ENCODE measurements at regions not wholly inside any gene's neighbourhood (a gene's known extent, or its start where the extent isn't known, plus 50 kb on each side); places are given as distances from the start of the nearest gene placed in this dataset.

GRCh38 chr7:131115340-131115739 is 212.3 kb upstream of the MKLN1 start:
- H3K4me3 ChIP-seq (ENCODE audit: low read depth, low read length): no peak overlapping the region
- DNase-seq (ENCODE audit: low read depth, low spot score): no peak
- no peak for TF ChIP-seq CTCF (IDR thresholded peaks at IDR 0.05; ENCODE audit: low read depth, low read length)
- in situ Hi-C loops (cut with HindIII; ENCODE audit: low sequenced_read_pairs): no loop called here

- no peak for DNase-seq (ENCODE audit: low read depth, low spot score)
- TF ChIP-seq CTCF (IDR thresholded peaks at IDR 0.05; ENCODE audit: low read depth, low read length): no peak
- no peak overlapping the region for H3K4me3 ChIP-seq (ENCODE audit: low read depth, low read length)
- in situ Hi-C loops (cut with HindIII; ENCODE audit: low sequenced_read_pairs): no loop called here
Measured at GRCh38 chr7:131117439-131117838, 210.2 kb upstream of the MKLN1 start.

- in situ Hi-C loops (cut with HindIII; ENCODE audit: low sequenced_read_pairs): no loop called here
- no peak for TF ChIP-seq CTCF (IDR thresholded peaks at IDR 0.05; ENCODE audit: low read depth, low read length)
- no peak overlapping the region for H3K4me3 ChIP-seq (ENCODE audit: low read depth, low read length)
- no peak for DNase-seq (ENCODE audit: low read depth, low spot score)
Measured at GRCh38 chr7:131119381-131119780, 208.3 kb upstream of the MKLN1 start.

- no peak for DNase-seq (ENCODE audit: low read depth, low spot score)
- in situ Hi-C loops (cut with HindIII; ENCODE audit: low sequenced_read_pairs): no loop called here
- no peak overlapping the region for H3K4me3 ChIP-seq (ENCODE audit: low read depth, low read length)
- no peak for TF ChIP-seq CTCF (IDR thresholded peaks at IDR 0.05; ENCODE audit: low read depth, low read length)
Measured at GRCh38 chr7:131122394-131122793, 205.3 kb upstream of the MKLN1 start.

GRCh38 chr7:131124001-131124629 is 203.6 kb upstream of the MKLN1 start:
- in situ Hi-C loops (cut with HindIII; ENCODE audit: low sequenced_read_pairs): no loop called here

GRCh38 chr7:131124867-131125266 is 202.8 kb upstream of the MKLN1 start:
- no peak overlapping the region for H3K4me3 ChIP-seq (ENCODE audit: low read depth, low read length)
- no peak for DNase-seq (ENCODE audit: low read depth, low spot score)
- in situ Hi-C loops (cut with HindIII; ENCODE audit: low sequenced_read_pairs): no loop called here
- no peak for TF ChIP-seq CTCF (IDR thresholded peaks at IDR 0.05; ENCODE audit: low read depth, low read length)

More at GRCh38 chr7:131124001-131124629, 203.6 kb upstream of the MKLN1 start:
- no peak overlapping the region for H3K4me3 ChIP-seq (ENCODE audit: low read depth, low read length)
- no peak for DNase-seq (ENCODE audit: low read depth, low spot score)
- TF ChIP-seq CTCF (IDR thresholded peaks at IDR 0.05; ENCODE audit: low read depth, low read length): no peak
